ENCODE measurements at regions not wholly inside any gene's neighbourhood (a gene's known extent, or its start where the extent isn't known, plus 50 kb on each side); places are given as distances from the start of the nearest gene placed in this dataset.

- no peak for DNase-seq (ENCODE audit: low spot score)
These were observed 409.1 kb downstream of the TCERG1L start for GRCh38 chr10:130902471-130902870.

DNA sequence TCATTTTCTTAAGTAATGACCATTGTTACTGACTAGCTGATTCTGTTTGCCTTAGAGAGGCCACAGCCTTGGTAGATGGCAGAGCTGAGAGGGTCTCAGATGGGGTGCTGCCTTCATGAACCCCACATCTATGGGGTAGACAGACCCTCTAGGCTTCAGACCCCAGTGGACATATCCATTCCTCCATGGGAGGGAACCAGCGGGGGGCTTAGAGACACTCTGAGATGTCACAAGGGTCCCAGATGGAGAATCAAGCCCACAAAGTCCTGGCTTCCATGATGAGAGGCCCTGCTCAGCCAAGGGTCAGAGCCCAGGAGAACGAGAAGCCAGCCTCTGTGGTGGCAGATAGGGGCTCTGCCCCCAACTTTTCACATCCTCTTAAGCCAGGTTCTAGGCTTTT, 408.6 kb downstream of the TCERG1L start:
- DNase-seq (ENCODE audit: low spot score) = no peak

- DNase-seq (ENCODE audit: low spot score) = no peak
These were observed 406.8 kb downstream of the TCERG1L start for GRCh38 chr10:130904676-130905075.

GRCh38 chr10:130905386-130905785, 406.1 kb downstream of the TCERG1L start:
- DNase-seq (ENCODE audit: low spot score) = no peak

DNA sequence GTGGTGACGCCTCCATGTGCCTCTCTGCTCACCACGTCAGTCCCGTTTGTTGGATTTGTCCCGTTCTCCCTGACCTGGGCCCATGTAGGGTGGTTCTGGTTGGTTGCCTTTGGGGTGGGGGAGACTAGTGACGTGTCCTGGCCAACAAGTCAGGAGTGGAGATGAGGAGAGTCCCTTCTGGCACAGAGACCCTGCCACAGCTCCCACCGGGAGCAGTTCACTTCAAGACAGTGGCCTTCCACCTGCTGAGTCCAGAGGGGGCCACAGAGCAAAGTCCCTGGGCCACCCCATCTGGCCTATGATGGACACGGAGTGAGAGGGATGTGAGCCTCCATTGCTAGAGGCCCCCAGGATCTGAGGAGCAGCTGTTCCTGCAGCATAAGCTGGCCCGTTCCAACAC, 405.6 kb downstream of the TCERG1L start:
- no peak for DNase-seq (ENCODE audit: low spot score)

DNA sequence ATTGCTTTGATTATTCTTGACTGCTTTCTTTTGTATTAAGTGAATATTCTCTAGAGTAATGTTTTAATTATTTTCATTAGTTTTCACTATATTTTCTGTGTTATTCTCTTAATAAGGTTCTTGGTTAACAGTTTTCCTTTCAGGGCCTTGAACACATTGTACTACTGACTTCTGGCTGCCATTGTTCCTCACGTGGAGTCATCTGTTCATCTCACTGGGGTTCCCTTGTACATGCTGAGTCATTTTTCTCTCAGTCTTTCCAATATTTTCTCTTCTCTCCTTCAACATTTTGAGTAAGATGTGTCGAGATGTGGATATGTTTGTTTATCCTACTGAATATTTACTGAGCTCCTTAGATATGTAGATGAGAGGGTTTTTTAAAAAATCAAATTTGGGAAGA, 400.7 kb downstream of the TCERG1L start:
- no peak for DNase-seq (ENCODE audit: low spot score)

GRCh38 chr10:130913844-130914243, 397.7 kb downstream of the TCERG1L start:
- DNase-seq (ENCODE audit: low spot score) = no peak

- DNase-seq (ENCODE audit: low spot score) = no peak
These were observed 397.2 kb downstream of the TCERG1L start for GRCh38 chr10:130914367-130914766.

GRCh38 chr10:130915065-130915464, 396.5 kb downstream of the TCERG1L start:
- DNase-seq (ENCODE audit: low spot score) = no peak

- no peak for DNase-seq (ENCODE audit: low spot score)
These were observed 390.1 kb downstream of the TCERG1L start for GRCh38 chr10:130921461-130921860.

DNA sequence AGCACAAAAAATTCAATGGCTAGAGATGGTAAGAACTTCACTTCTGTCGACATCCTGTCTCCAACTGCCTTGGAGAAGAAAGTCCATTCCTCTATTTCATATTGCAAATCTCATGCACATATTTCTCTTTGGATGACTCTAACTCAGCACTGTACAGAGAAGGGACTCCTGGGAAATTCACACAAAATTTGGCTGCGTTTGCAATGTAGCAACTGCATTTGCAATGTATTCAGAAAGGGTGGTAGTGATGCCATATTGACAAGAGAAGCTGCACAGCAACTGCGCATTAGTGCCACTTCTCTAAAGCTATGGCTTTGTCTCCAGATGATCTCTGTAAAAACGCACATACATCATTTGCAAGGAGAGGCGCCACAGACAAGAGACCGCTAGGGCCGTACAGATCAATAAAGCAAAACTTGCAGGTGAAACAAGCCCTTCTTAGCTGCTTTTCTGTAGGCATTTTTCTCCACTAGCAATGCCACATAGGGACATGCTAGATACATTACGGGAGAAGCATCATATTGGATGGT, 389.5 kb downstream of the TCERG1L start:
- DNase-seq (ENCODE audit: low spot score) = no peak

DNA sequence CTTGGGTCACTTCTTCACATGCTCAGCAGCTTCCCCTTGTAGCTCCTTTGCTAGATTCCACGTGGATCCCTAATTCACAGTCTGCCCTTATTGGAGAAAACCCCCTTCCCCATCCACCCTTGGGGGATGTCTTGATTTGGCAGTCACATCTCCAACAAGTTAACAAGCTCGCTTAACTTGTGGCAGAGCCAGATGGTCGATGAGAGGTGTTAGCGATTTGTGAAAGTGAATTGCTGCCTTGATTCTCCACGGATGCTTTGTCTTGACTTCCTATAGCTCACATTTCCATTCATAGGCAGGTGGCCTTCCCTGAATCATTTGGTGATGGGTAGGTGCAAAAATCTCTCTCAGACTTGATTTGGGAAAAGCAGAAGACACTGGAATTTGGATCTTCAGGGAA, 387.9 kb downstream of the TCERG1L start:
- no peak for DNase-seq (ENCODE audit: low spot score)

DNA sequence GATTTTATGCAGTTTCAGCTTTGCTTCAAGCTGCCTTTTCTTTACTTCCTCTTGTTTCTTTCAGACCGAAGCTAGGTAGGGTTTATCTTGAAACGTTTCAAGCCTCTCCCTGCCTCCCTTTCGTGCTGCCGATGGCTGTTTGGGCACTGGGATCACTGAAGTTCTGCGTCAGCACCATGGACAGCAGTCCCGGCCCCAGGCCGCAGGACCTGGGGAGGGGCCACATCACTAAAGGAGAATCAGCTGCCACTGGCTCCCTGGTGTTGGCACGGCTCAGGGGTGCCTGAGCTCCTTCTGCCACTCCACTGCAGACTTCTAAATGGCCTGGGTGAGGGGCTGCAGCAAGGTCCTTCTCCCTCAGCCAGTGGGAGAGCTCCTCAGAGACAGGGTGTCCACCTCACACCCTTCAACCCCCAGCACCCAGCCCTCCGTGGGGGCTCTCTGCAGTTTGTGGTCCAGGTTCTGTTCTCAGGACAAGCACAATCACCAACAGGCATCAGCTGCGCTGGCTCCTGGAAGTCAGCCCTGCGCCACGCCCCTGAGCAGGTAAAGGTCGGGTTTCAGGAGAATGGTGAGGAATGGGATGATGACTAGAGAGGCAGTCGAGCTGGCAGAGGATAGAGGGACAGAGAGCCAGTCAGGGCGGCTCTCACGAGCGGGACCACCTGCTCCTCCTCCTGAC, 387.2 kb downstream of the TCERG1L start:
- DNase-seq (ENCODE audit: low spot score) = no peak

DNA sequence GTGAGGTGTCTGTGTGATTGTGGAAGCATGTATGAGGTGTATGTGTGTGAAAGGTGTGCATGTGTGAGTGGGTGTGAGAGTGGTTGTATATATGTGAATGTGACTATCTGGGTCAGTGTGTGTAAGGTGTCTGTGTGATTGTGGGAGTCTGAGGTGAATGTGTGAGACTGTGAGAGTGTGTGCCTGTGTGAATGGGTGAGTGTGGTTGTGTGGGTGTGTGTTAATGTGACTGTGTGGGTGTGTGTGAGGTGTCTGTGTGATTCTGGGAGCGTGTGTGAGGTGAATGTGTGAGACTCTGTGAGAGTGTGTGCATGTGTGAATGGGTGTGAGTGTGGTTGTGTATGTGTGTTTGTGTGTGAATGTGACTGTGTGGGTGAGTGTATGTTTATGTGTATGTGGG, 385.1 kb downstream of the TCERG1L start:
- no peak for DNase-seq (ENCODE audit: low spot score)

DNA sequence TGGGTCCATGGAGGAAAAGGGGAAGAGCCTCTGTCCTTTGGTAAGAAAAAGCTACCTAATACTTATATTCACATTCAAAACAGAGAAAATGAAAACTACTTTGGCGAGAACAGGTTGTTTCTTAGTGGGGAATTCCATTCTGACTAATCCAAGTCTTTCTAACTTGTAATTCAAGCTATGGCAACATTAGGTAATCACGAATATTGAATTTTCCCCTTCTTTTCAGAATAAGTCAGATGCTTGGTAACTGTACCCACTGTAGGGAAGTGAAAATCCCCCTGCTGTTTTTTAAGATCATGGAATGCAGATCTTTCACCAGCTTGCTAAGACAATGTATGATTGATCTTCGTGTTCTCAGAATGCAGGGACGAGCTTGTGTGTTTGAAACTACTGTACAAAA, 384.4 kb downstream of the TCERG1L start:
- DNase-seq (ENCODE audit: low spot score) = no peak

- no peak for DNase-seq (ENCODE audit: low spot score)
These were observed 383.2 kb downstream of the TCERG1L start for GRCh38 chr10:130928306-130928705.

DNA sequence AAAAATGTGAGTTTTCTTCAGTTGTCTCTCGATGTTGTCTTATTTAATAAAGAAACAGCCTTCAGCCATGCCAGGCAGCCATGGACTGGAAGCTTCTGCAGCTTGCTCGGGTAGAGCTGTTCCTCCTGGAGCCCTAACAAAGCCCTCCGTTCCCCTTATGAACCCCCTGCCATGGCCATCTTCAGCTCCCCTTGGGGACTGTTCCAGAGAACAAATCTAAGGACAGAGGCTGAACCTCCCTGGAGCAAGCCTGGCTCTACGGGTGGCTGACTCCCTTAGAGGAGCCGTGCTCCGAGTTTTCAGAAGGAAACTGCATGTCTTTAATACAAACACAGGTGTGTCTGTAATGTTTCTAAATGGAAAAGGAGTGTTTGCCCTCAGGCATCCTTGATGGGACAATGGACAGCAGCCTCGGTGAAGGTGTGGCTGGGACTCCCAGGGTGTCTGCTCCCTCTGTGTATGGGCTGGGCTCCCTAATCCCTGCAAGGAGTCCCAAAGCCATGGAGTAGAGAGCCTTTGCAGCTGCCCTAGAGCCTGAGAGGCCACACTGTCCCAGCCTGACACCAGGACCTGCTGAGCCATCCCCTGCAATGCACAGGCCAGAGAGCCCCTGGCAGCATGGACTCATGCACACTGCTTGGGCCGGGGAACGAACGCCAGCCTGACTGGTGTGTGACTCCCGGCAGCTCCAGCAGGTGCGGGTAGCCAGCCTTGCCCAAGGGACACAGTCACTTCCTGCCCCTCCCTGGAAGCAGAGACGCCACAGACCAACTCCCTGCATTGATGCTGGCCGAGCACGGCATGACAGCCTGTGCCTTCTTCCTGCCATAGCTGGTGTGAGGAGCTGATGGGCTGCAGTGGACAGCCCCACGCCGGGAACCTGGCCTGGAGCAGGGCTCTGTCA, 381.8 kb downstream of the TCERG1L start:
- no peak for DNase-seq (ENCODE audit: low spot score)

- DNase-seq (ENCODE audit: low spot score) = no peak
These were observed 380.7 kb downstream of the TCERG1L start for GRCh38 chr10:130930821-130931220.

DNA sequence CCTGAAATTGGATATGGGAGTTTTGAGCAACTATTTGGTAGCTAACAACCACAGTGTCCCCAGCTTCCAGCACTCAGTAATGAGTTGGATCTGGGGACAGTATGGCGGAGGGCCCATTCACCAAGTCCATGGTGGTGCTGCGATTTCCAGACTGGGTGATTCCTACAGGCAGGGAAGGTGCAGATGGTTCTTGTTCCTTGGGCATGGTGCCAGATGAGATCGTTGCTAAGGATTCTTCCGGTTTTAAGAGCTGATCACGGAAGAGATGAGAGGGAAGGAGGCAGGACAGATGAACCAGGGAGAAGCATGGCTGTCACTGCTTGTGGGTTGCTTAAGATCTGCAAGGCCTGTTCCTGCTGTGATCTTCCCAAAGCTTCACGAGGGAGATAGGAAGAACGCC, 380.3 kb downstream of the TCERG1L start:
- DNase-seq (ENCODE audit: low spot score) = no peak

DNA sequence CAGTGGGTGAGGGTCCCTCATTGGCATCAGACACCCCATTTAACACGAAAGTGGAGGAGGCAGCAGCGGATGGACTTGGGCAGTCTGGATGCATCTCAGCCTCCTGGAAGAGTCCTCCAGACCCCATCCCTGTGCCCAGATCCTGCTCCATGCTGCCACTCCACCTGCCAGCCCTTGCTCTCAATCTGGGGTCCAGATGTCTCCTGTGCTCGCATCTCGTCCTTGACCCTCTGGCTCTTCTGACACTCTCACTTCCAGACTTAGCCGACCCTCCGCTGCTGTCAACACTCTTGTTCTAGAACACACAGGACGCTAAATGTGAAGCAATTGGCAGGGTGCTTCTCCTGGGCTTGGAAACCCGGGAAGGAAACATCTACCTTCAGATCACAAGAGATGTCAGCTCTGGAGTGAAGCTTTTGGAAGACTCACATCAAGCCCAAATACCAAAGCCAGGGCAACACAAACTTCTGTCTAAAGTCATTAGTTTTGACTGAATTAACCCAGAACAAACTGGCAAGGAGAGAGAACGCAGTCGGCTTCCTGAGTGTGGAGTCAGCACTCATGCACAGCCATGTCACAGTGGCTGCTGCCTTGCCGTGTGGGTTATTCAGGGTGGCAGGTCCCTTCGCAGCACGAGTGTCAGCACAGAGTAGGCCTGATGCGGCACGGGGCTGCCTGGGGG, 379.1 kb downstream of the TCERG1L start:
- DNase-seq (ENCODE audit: low spot score) = no peak

DNA sequence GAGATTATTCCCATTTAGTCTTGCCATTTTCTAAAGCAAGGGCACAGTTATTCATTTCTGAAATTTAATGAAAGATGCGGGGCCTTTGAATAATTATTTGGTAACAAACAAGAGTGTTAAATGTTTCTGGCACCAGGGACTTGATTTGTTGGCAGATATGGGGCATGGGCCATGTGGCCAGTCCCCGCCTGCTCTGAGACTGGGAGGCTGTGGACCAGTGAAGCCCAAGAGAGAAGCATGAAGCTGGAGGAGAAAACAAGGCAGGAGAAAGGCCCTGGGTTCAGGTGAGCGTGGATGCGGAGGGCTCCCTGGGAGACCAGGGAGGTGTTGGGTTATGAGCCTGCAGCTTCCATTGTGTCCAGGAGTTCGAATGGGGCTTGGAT, 378.5 kb downstream of the TCERG1L start:
- DNase-seq (ENCODE audit: low spot score) = no peak

DNA sequence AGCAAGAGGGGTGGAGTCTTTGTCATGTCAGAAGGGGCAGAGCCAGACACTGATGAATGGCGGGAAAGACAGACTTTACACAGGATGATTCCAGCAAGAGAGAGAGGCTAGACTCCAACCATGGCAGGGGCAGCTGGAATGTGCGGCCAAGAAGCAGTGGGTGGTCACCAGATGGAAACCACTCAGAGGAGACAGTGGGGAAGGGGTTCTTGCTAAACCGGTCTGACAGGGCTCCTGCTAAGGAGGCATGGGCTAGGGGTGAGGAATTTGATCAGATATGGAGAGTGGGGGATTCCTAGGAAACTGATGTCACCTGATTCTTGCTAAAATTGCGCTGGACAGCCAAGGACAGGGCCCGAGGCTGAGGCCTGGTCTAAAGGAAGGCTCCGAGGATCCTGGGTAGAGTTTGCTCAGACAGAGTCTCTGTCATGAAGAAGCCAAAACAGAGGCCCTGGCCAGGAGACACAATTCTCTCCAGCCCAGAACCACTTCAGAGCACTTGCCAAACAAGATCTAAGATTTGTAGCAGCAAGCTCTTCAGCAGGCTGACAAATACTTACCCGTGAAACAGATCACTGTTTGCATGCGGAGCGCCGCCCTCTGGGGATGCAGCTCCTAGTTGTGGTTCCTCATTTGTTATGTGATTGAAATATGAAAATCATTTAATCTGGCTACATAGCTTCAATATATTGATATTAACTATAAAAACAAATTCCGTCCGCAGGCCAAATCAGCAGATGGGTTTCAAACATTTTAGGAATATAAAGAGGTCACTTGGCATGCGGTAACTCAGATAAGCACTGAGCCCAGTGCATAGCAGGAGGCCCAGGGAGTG, 377.0 kb downstream of the TCERG1L start:
- no peak for DNase-seq (ENCODE audit: low spot score)

Measured in activated CD4-positive, alpha-beta T cell treated with anti-CD3 and anti-CD28 coated beads, Interleukin-2, Interleukin-4, amounts not matched to agents 100 ng/mL and 50 ng/mL, durations not matched to agents 16 hours and 8 hours (primary cell).